ENCODE measurements at regions not wholly inside any gene's neighbourhood (a gene's known extent, or its start where the extent isn't known, plus 50 kb on each side); places are given as distances from the start of the nearest gene placed in this dataset.

- Histone ChIP-seq H3K9me3 (no peaks in the 10 kb centered on the region), H3K4me3 (no peak overlapping the region), H3K27me3 (no peaks in the 10 kb centered on the region), H3K27ac (no peak overlapping the region), H3K36me3 (replicated peaks in 1 of 2; ENCODE audit: insufficient read depth in 1 of 2, low read depth in 2 of 2) (no peaks in the 10 kb centered on the region), H3K4me1 (no peaks in the 10 kb centered on the region)
- intact Hi-C loops (cut with DNase I) = no loop called here
- DNase-seq (no peak), ATAC-seq (no peak)
- TF ChIP-seq CTCF (IDR thresholded peaks at IDR 0.05) = no peak
- TF ChIP-seq POLR2A (IDR thresholded peaks at IDR 0.05) = no peak
- 65 to 69% methylated on average over 2 of the region's 2 CpGs for WGBS, 2 donors
Measured at GRCh38 chr2:2812648-2813047, 481.6 kb upstream of the MYT1L start.

- Histone ChIP-seq H3K4me1 (no peaks in the 10 kb centered on the region), H3K36me3 (replicated peaks in 1 of 2; ENCODE audit: insufficient read depth in 1 of 2, low read depth in 2 of 2) (no peaks in the 10 kb centered on the region), H3K4me3 (no peak overlapping the region), H3K27ac (no peak overlapping the region), H3K9me3 (no peaks in the 10 kb centered on the region), H3K27me3 (no peaks in the 10 kb centered on the region)
- no peak for DNase-seq
- TF ChIP-seq CTCF (IDR thresholded peaks at IDR 0.05) = no peak
- TF ChIP-seq POLR2A (IDR thresholded peaks at IDR 0.05) = no peak
- 56 to 57% methylated on average over 3 of the region's 3 CpGs for WGBS, 2 donors
- intact Hi-C loops (cut with DNase I) = no loop called here
- ATAC-seq = no peak
Measured at GRCh38 chr2:2812117-2812516, 481.0 kb upstream of the MYT1L start.

- 49 to 62% methylated on average over 3 to 6 of the region's 6 CpGs for WGBS, 2 donors
- DNase-seq (no peak), ATAC-seq (no peak)
- H3K9me3 ChIP-seq = no peaks in the 10 kb centered on the region
- H3K27ac ChIP-seq = no peak overlapping the region
- no peaks in the 10 kb centered on the region for H3K4me1 ChIP-seq
- intact Hi-C loops (cut with DNase I) = no loop called here
- no peak overlapping the region for H3K4me3 ChIP-seq
- TF ChIP-seq CTCF (IDR thresholded peaks at IDR 0.05) (no peak), POLR2A (IDR thresholded peaks at IDR 0.05) (no peak)
- no peaks in the 10 kb centered on the region for H3K36me3 ChIP-seq (replicated peaks in 1 of 2; ENCODE audit: insufficient read depth in 1 of 2, low read depth in 2 of 2)
- H3K27me3 ChIP-seq = no peaks in the 10 kb centered on the region
Measured at GRCh38 chr2:2810504-2810903, 479.4 kb upstream of the MYT1L start.

- H3K36me3 ChIP-seq (replicated peaks in 1 of 2; ENCODE audit: insufficient read depth in 1 of 2, low read depth in 2 of 2) = no peaks in the 10 kb centered on the region
- WGBS, 2 donors = 67 to 81% methylated on average over 7 of the region's 7 CpGs
- intact Hi-C loops (cut with DNase I) = no loop called here
- DNase-seq (no peak), ATAC-seq (no peak)
- TF ChIP-seq CTCF (IDR thresholded peaks at IDR 0.05) = no peak
- TF ChIP-seq POLR2A (IDR thresholded peaks at IDR 0.05) = no peak
- H3K27me3 ChIP-seq = no peaks in the 10 kb centered on the region
- no peak overlapping the region for H3K27ac ChIP-seq
- H3K9me3 ChIP-seq = no peaks in the 10 kb centered on the region
- no peaks in the 10 kb centered on the region for H3K4me1 ChIP-seq
- H3K4me3 ChIP-seq = no peak overlapping the region
Measured at GRCh38 chr2:2809771-2810170, 478.7 kb upstream of the MYT1L start.

- WGBS, 2 donors = 58 to 60% methylated on average over 7 of the region's 7 CpGs
- no peaks in the 10 kb centered on the region for H3K4me1 ChIP-seq
- no peak overlapping the region for H3K27ac ChIP-seq
- intact Hi-C loops (cut with DNase I) = no loop called here
- ATAC-seq (no peak), DNase-seq (no peak)
- no peaks in the 10 kb centered on the region for H3K9me3 ChIP-seq
- no peak overlapping the region for H3K4me3 ChIP-seq
- no peaks in the 10 kb centered on the region for H3K27me3 ChIP-seq
- TF ChIP-seq POLR2A (IDR thresholded peaks at IDR 0.05) (no peak), CTCF (IDR thresholded peaks at IDR 0.05) (no peak)
- H3K36me3 ChIP-seq (replicated peaks in 1 of 2; ENCODE audit: insufficient read depth in 1 of 2, low read depth in 2 of 2) = no peaks in the 10 kb centered on the region
Measured at GRCh38 chr2:2808551-2809058, 477.5 kb upstream of the MYT1L start.

Data from body of pancreas (tissue), 4 donors.